Trophoblast cell (in vitro differentiated cells and primary cell): ENCODE measurements at regions not wholly inside any gene's neighbourhood (a gene's known extent, or its start where the extent isn't known, plus 50 kb on each side); places are given as distances from the start of the nearest gene placed in this dataset.

ENCODE experiments used
- DNase-seq, 2 donors: peaks; one replicate each; pipeline ENCODE4 v3.0.0-alpha.2; 2016
- H2AFZ ChIP-seq: 2 replicates; pipeline ENCODE4 v1.6.1; 2013; ENCODE audit warnings: low read length, moderate library complexity, mild to moderate bottlenecking; ENCODE audit not compliant: insufficient read depth, poor library complexity
- H2AK5ac ChIP-seq: 2 replicates; pipeline ENCODE4 v1.6.1; 2013; ENCODE audit warnings: mild to moderate bottlenecking, low read length
- H2BK120ac ChIP-seq: 2 replicates; pipeline ENCODE4 v1.6.1; 2013; ENCODE audit warnings: low read length, mild to moderate bottlenecking, moderate library complexity; ENCODE audit not compliant: insufficient read depth, poor library complexity
- H2BK12ac ChIP-seq: 2 replicates; pipeline ENCODE4 v1.6.1; 2013; ENCODE audit warnings: mild to moderate bottlenecking, low read length, moderate library complexity
- H2BK5ac ChIP-seq: 2 replicates; pipeline ENCODE4 v1.6.1; 2013; ENCODE audit warnings: low read length, low read depth, moderate library complexity, mild to moderate bottlenecking; ENCODE audit not compliant: poor library complexity
- H3K14ac ChIP-seq: 2 replicates; pipeline ENCODE4 v1.6.1; 2013; ENCODE audit warnings: mild to moderate bottlenecking, low read length
- H3K18ac ChIP-seq: 2 replicates; pipeline ENCODE4 v1.6.1; 2013; ENCODE audit warnings: mild to moderate bottlenecking, low read length
- H3K23ac ChIP-seq: 2 replicates; pipeline ENCODE4 v1.6.1; 2013; ENCODE audit warnings: low read length
- H3K27ac ChIP-seq: 2 replicates; pipeline ENCODE4 v1.5.1; 2013; ENCODE audit warnings: low read depth, mild to moderate bottlenecking, inconsistent platforms, low read length, moderate library complexity
- H3K27me3 ChIP-seq: 2 replicates; pipeline ENCODE4 v1.6.1; 2013; ENCODE audit warnings: inconsistent platforms, mild to moderate bottlenecking, low read length, moderate library complexity; ENCODE audit not compliant: insufficient read depth
- H3K36me3 ChIP-seq, 2 experiments: 1 replicate in 1 of 2; 2 replicates in 1 of 2; pipeline ENCODE4 v1.6.1; 2013; ENCODE audit warnings: low read length in 2 of 2, mild to moderate bottlenecking in 2 of 2, moderate library complexity in 1 of 2; ENCODE audit not compliant: insufficient read depth in 2 of 2, control insufficient read depth in 1 of 2
- H3K4ac ChIP-seq: 2 replicates; pipeline ENCODE4 v1.6.1; 2013; ENCODE audit warnings: low read depth, mild to moderate bottlenecking, low read length, moderate library complexity
- H3K4me1 ChIP-seq, 2 experiments: 1 replicate in 1 of 2; 2 replicates in 1 of 2; pipeline ENCODE4 v1.6.1; 2013; ENCODE audit warnings: low read length in 2 of 2, mild to moderate bottlenecking in 2 of 2, moderate library complexity in 1 of 2; ENCODE audit not compliant: insufficient read depth in 2 of 2, control insufficient read depth in 1 of 2
- H3K4me2 ChIP-seq: 2 replicates; pipeline ENCODE4 v1.6.1; 2013; ENCODE audit warnings: inconsistent platforms, mild to moderate bottlenecking, low read length, moderate library complexity
- H3K4me3 ChIP-seq: 2 replicates; pipeline ENCODE4 v1.5.1; 2013; ENCODE audit warnings: mild to moderate bottlenecking, low read depth, low read length, inconsistent platforms
- H3K79me1 ChIP-seq: one replicate; pipeline ENCODE4 v1.6.1; 2013; ENCODE audit warnings: low read length
- H3K79me2 ChIP-seq: 2 replicates; pipeline ENCODE4 v1.6.1; 2013; ENCODE audit warnings: low read length, mild to moderate bottlenecking; ENCODE audit not compliant: control insufficient read depth, insufficient read depth, poor library complexity
- H3K9ac ChIP-seq: 2 replicates; pipeline ENCODE4 v1.6.1; 2013; ENCODE audit warnings: mild to moderate bottlenecking, low read length
- H3K9me3 ChIP-seq: 2 replicates; pipeline ENCODE4 v1.6.1; 2013; ENCODE audit warnings: low read depth, mild to moderate bottlenecking, control low read depth, inconsistent platforms, low read length; ENCODE audit not compliant: insufficient read depth
- H4K12ac ChIP-seq: 2 replicates; pipeline ENCODE4 v1.6.1; 2013; ENCODE audit warnings: low read depth, mild to moderate bottlenecking, low read length, moderate library complexity
- H4K8ac ChIP-seq: 2 replicates; pipeline ENCODE4 v1.6.1; 2013; ENCODE audit warnings: low read depth, mild to moderate bottlenecking, low read length, moderate library complexity
- H4K91ac ChIP-seq: one replicate; pipeline ENCODE4 v1.6.1; 2013; ENCODE audit warnings: low read depth, mild to moderate bottlenecking, low read length, moderate library complexity
- WGBS: extraction: QIAGEN DNeasy Blood & Tissue Kit; methylation state at CpG from one replicate; pipeline ENCODE4 v1.1.7; 2013; ENCODE audit warnings: missing lambda C conversion rate; ENCODE audit not compliant: insufficient read length, insufficient coverage; ENCODE audit errors: extremely low coverage; 5-methylcytosine and 5-hydroxymethylcytosine counted together

GRCh38 chr3:44011680-44012079 lies 230.0 kb upstream of the TOPAZ1 start:
- no peak overlapping the region for H2BK5ac ChIP-seq
- H3K79me2 ChIP-seq = no peaks in the 10 kb centered on the region
- H2BK12ac ChIP-seq = no peak overlapping the region
- no peak overlapping the region for H3K27ac ChIP-seq
- H3K79me1 ChIP-seq = no peaks in the 10 kb centered on the region
- no peak overlapping the region for H3K9ac ChIP-seq
- no peaks in the 10 kb centered on the region for H3K36me3 ChIP-seq
- H4K12ac ChIP-seq = no peak overlapping the region
- DNase-seq = no peak
- H2AK5ac ChIP-seq = no peak overlapping the region
- no peaks in the 10 kb centered on the region for H3K9me3 ChIP-seq
- no peak overlapping the region for H3K23ac ChIP-seq
- no peak overlapping the region for H4K8ac ChIP-seq
- no CpG with 5 or more reads among the region's 10 CpGs for WGBS
- no peak overlapping the region for H2BK120ac ChIP-seq
- no peaks in the 10 kb centered on the region for H3K27me3 ChIP-seq
- no peak overlapping the region for H3K18ac ChIP-seq
- no peak overlapping the region for H3K4ac ChIP-seq
- no peak overlapping the region for H3K4me3 ChIP-seq
- no peak overlapping the region for H2AFZ ChIP-seq
- H3K14ac ChIP-seq = no peak overlapping the region
- H4K91ac ChIP-seq = no peak overlapping the region
- H3K4me2 ChIP-seq = no peak overlapping the region
- H3K4me1 ChIP-seq = peaks cover 0 to 3% of the 10 kb centered on the region in 2 experiments

- H3K27ac ChIP-seq = no peak overlapping the region
- no peak overlapping the region for H2BK120ac ChIP-seq
- H4K91ac ChIP-seq = no peak overlapping the region
- no peak overlapping the region for H4K12ac ChIP-seq
- no peak overlapping the region for H3K4me2 ChIP-seq
- no peak overlapping the region for H4K8ac ChIP-seq
- no peaks in the 10 kb centered on the region for H3K79me1 ChIP-seq
- no peak overlapping the region for H3K18ac ChIP-seq
- H3K9me3 ChIP-seq = no peaks in the 10 kb centered on the region
- no peaks in the 10 kb centered on the region for H3K27me3 ChIP-seq
- no peak overlapping the region for H3K4me3 ChIP-seq
- H2BK12ac ChIP-seq = no peak overlapping the region
- no peak overlapping the region for H3K4ac ChIP-seq
- DNase-seq = no peak
- H2AK5ac ChIP-seq = no peak overlapping the region
- WGBS = no CpG with 5 or more reads among the region's 13 CpGs
- no peaks in the 10 kb centered on the region for H3K36me3 ChIP-seq
- H3K9ac ChIP-seq = no peak overlapping the region
- no peak overlapping the region for H2AFZ ChIP-seq
- no peak overlapping the region for H3K14ac ChIP-seq
- no peak overlapping the region for H2BK5ac ChIP-seq
- peaks cover 0 to 3% of the 10 kb centered on the region in 2 experiments for H3K4me1 ChIP-seq
- H3K79me2 ChIP-seq = no peaks in the 10 kb centered on the region
- H3K23ac ChIP-seq = no peak overlapping the region
These were observed 229.4 kb upstream of the TOPAZ1 start for GRCh38 chr3:44012160-44012899.

- no peaks in the 10 kb centered on the region for H3K9me3 ChIP-seq
- no peak overlapping the region for H3K18ac ChIP-seq
- H3K4me2 ChIP-seq = no peak overlapping the region
- peaks cover 0 to 3% of the 10 kb centered on the region in 2 experiments for H3K4me1 ChIP-seq
- no peak overlapping the region for H2BK5ac ChIP-seq
- H4K91ac ChIP-seq = no peak overlapping the region
- no peak overlapping the region for H3K9ac ChIP-seq
- H3K79me1 ChIP-seq = no peaks in the 10 kb centered on the region
- H4K12ac ChIP-seq = no peak overlapping the region
- no peaks in the 10 kb centered on the region for H3K36me3 ChIP-seq
- no peak overlapping the region for H3K23ac ChIP-seq
- no peak for DNase-seq
- no peak overlapping the region for H2BK12ac ChIP-seq
- no peaks in the 10 kb centered on the region for H3K27me3 ChIP-seq
- H3K27ac ChIP-seq = no peak overlapping the region
- no peak overlapping the region for H2BK120ac ChIP-seq
- no CpG with 5 or more reads among the region's 11 CpGs for WGBS
- H3K4me3 ChIP-seq = no peak overlapping the region
- no peak overlapping the region for H2AK5ac ChIP-seq
- H2AFZ ChIP-seq = no peak overlapping the region
- H4K8ac ChIP-seq = no peak overlapping the region
- H3K79me2 ChIP-seq = no peaks in the 10 kb centered on the region
- no peak overlapping the region for H3K14ac ChIP-seq
- H3K4ac ChIP-seq = no peak overlapping the region
These were observed 227.7 kb upstream of the TOPAZ1 start for GRCh38 chr3:44013967-44014366.

- Histone ChIP-seq H3K23ac (no peak overlapping the region), H2AFZ (no peak overlapping the region), H3K9ac (no peak overlapping the region), H4K12ac (no peak overlapping the region), H3K4me2 (no peak overlapping the region), H3K4me3 (no peak overlapping the region), H3K14ac (no peak overlapping the region), H3K27ac (no peak overlapping the region), H3K27me3 (no peaks in the 10 kb centered on the region), H3K4ac (no peak overlapping the region), H3K36me3 (no peaks in the 10 kb centered on the region), H3K9me3 (no peaks in the 10 kb centered on the region), H3K18ac (no peak overlapping the region), H3K79me2 (no peaks in the 10 kb centered on the region), H2BK5ac (no peak overlapping the region), H2BK12ac (no peak overlapping the region), H3K79me1 (no peaks in the 10 kb centered on the region), H2AK5ac (no peak overlapping the region), H2BK120ac (no peak overlapping the region), H3K4me1 (peaks cover 0 to 3% of the 10 kb centered on the region in 2 experiments), H4K91ac (no peak overlapping the region), H4K8ac (no peak overlapping the region)
- WGBS = no CpG with 5 or more reads among the region's 3 CpGs
- no peak for DNase-seq
These were observed 226.5 kb upstream of the TOPAZ1 start for GRCh38 chr3:44015170-44015569.
